Heart right ventricle (tissue), 16 donors: ENCODE measurements at regions not wholly inside any gene's neighbourhood (a gene's known extent, or its start where the extent isn't known, plus 50 kb on each side); places are given as distances from the start of the nearest gene placed in this dataset.

ENCODE experiments used
- ATAC-seq, 8 donors: fragments of 200-7000 bp; cut with Tn5 transposase; one replicate each; pipeline ENCODE4 v1.9.1; 2020; ENCODE audit warnings: mild to moderate bottlenecking in 8 of 8, moderate library complexity in 8 of 8, moderate number of reproducible peaks in 1 of 8
- DNase-seq, 2 donors: peaks; one replicate each; pipeline ENCODE4 v3.0.0-alpha.2; 2020
- H3K27ac ChIP-seq, 10 donors: fragments of 200-600 bp; sonication (generic) in 2 of 10; one replicate each; pipeline versions ENCODE4 v1.5.0 to v1.8.0; 2020 to 2022; ENCODE audit warnings: mild to moderate bottlenecking in 3 of 10
- H3K27me3 ChIP-seq, 7 donors: fragments of 200-600 bp; one replicate each; pipeline ENCODE4 v1.8.0; 2021 to 2022; ENCODE audit warnings: mild to moderate bottlenecking in 2 of 7
- H3K36me3 ChIP-seq, 9 donors: fragments of 200-600 bp; sonication (generic) in 1 of 9; one replicate each; pipeline versions ENCODE4 v1.5.0 to v1.8.0; 2020 to 2022; ENCODE audit warnings: mild to moderate bottlenecking in 2 of 9
- H3K4me1 ChIP-seq, 9 donors: fragments of 200-600 bp; sonication (generic) in 1 of 9; one replicate each; pipeline versions ENCODE4 v1.5.0 to v1.8.0; 2020 to 2022; ENCODE audit warnings: mild to moderate bottlenecking in 4 of 9
- H3K4me3 ChIP-seq, 10 donors: fragments of 200-600 bp; sonication (generic) in 2 of 10; one replicate each; pipeline versions ENCODE4 v1.5.0 to v1.8.0; 2020 to 2022; ENCODE audit warnings: mild to moderate bottlenecking in 7 of 10, moderate library complexity in 2 of 10
- H3K9me3 ChIP-seq, 11 donors: fragments of 200-600 bp in 10 of 11; sonication (generic) in 2 of 11; one replicate each; pipeline versions ENCODE4 v1.5.0 to v1.8.0; 2013 to 2022; ENCODE audit warnings: mild to moderate bottlenecking in 2 of 11, control low read depth in 1 of 11, moderate library complexity in 1 of 11
- WGBS, 2 donors: extraction: QIAGEN DNeasy Blood & Tissue Kit; methylation state at CpG; one replicate each; pipeline ENCODE4 v1.1.7; 2013; ENCODE audit warnings: inconsistent platforms in 1 of 2; 5-methylcytosine and 5-hydroxymethylcytosine counted together
- intact Hi-C, 10 donors: fragments of 100-400 bp; cut with DNase I; formaldehyde crosslinking; loops; one replicate each; pipeline versions ENCODE4 v1.11.1 to v1.14.2; 2022
- TF ChIP-seq, protein P1 (sequence below), 9 donors: fragments of 200-600 bp; sonication (generic) in 2 of 9; IDR thresholded peaks; one replicate each; pipeline versions ENCODE4 v1.5.0 to v1.8.0; 2021 to 2022; ENCODE audit warnings: antibody characterized with exemption in 9 of 9, mild to moderate bottlenecking in 5 of 9, moderate library complexity in 1 of 9
- donor health status: Arrhythmogenic right ventricular cardiomyopathy.
- donor health status: ischemic (EF 13 %, LVEDD 7.1; RV severe dilation, severe dysfunction).
- donor health status: healthy with polysubstance abuse.
- donor health status: DM: no; HTN: yes; CAD: no.
- donor health status: DM: no; HTN: no; CAD: no.
- donor health status: ischemic (EF 25% LVEDD 6.9; RV normal size, moderate dysfunction).
- donor health status: ischemic (EF 25% LVEDD 5.7; RV mildly dilated, moderate dysfunction).
- donor health status: healthy.
- donor health status: DM: yes; HTN: yes; CAD: no.
- donor health status: Ischemic cardiomyopathy.
- donor health status: ischemic (EF 35%, LVEDD 5.7; RV mildly dilated, moderate dysfunction).
- donor health status: nonischemic (EF 11% LVEDD 7.7; RV severe dilation, severe dysfunction).
- donor health status: DM: yes; HTN: yes; CAD: no.
- donor health status: PGD.
- donor health status: ischemic (EF 29% LVEDD 5.4; RV normal size, mild dysfunction).
- donor health status: nonischemic (EF 23%, LVEDD 6.1; RV moderate dilation, normal function).

DNA sequence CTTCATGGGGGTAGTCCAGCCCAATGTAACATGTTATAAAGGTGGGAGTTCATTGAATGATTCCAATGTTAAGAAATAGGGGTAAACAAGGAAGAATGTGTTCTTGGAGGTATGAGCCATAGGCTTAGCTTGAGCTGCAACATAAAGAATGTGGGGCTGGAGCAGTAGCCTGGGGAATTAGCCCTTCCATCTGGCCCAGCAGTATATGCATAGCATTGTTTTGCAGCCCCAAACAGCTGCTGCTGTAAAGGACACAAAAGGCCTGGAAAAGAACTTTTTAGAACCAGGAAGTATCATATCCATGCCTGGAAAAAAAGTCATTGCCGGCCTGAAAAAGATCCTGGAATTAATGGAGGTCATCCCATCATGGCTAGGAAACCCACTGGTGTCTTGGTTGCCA is 55.8 kb upstream of the SMARCA2 start:
- ATAC-seq = no peak
- no peak overlapping the region for H3K27ac ChIP-seq
- no peaks in the 10 kb centered on the region for H3K27me3 ChIP-seq
- DNase-seq = no peak
- no peak overlapping the region for H3K4me3 ChIP-seq
- no peaks in the 10 kb centered on the region for H3K9me3 ChIP-seq
- 54 to 75% methylated on average over 1 of the region's 1 CpG for WGBS, 2 donors
- no peaks in the 10 kb centered on the region for H3K36me3 ChIP-seq
- peaks cover 0 to 22% (median 7%) of the 10 kb centered on the region in 9 donors for H3K4me1 ChIP-seq
- TF ChIP-seq, protein P1, sequence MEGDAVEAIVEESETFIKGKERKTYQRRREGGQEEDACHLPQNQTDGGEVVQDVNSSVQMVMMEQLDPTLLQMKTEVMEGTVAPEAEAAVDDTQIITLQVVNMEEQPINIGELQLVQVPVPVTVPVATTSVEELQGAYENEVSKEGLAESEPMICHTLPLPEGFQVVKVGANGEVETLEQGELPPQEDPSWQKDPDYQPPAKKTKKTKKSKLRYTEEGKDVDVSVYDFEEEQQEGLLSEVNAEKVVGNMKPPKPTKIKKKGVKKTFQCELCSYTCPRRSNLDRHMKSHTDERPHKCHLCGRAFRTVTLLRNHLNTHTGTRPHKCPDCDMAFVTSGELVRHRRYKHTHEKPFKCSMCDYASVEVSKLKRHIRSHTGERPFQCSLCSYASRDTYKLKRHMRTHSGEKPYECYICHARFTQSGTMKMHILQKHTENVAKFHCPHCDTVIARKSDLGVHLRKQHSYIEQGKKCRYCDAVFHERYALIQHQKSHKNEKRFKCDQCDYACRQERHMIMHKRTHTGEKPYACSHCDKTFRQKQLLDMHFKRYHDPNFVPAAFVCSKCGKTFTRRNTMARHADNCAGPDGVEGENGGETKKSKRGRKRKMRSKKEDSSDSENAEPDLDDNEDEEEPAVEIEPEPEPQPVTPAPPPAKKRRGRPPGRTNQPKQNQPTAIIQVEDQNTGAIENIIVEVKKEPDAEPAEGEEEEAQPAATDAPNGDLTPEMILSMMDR (IDR thresholded peaks at IDR 0.05) = no peak
- intact Hi-C loops = no loop called here

GRCh38 chr9:1960342-1961042 is 54.7 kb upstream of the SMARCA2 start:
- Histone ChIP-seq H3K36me3 (no peaks in the 10 kb centered on the region), H3K4me1 (peaks cover 0 to 22% (median 7%) of the 10 kb centered on the region in 9 donors), H3K4me3 (no peak overlapping the region), H3K9me3 (no peaks in the 10 kb centered on the region), H3K27me3 (no peaks in the 10 kb centered on the region), H3K27ac (no peak overlapping the region)
- DNase-seq = no peak
- TF ChIP-seq, protein P1 (IDR thresholded peaks at IDR 0.05) = no peak
- WGBS, 2 donors = 49 to 77% methylated on average over 6 of the region's 6 CpGs
- intact Hi-C loops = no loop called here
- peak in 2 of 8 donors; percentile 56 to 63 for ATAC-seq

GRCh38 chr9:1962122-1962521 is 53.0 kb upstream of the SMARCA2 start:
- TF ChIP-seq, protein P1 (IDR thresholded peaks at IDR 0.05) = no peak
- intact Hi-C loops = no loop called here
- Histone ChIP-seq H3K27me3 (no peaks in the 10 kb centered on the region), H3K27ac (no peak overlapping the region), H3K36me3 (no peaks in the 10 kb centered on the region), H3K4me3 (no peak overlapping the region), H3K4me1 (peaks cover 0 to 22% (median 7%) of the 10 kb centered on the region in 9 donors), H3K9me3 (no peaks in the 10 kb centered on the region)
- DNase-seq (no peak), ATAC-seq (peak in 2 of 8 donors; percentile 18 to 35)
- 48 to 60% methylated on average over 2 of the region's 2 CpGs for WGBS, 2 donors

DNA sequence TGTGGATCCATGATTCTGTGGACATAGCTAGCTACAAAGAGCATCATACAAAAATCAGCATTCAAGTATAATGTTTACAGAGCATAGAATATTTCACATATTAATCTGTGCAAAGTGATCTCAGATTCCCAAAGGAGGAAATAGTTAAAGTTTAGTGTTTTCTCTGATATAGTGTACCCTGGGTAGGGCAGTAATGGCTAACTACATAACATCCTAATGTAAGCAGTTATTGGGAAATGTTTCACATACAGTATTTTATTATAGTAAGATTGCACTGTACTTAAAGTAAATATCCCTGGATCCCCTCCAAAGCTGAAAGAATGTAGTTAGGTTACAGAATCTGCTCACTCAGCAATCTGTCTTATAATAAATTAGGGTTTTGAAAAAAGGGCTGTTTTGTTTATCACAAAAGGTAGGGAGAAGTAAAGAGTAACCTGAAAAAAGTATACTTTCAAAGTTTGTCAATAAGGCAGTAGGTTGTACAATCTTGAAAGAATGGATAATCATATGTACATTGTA is 52.5 kb upstream of the SMARCA2 start:
- TF ChIP-seq, protein P1 (IDR thresholded peaks at IDR 0.05) = no peak
- intact Hi-C loops = no loop called here
- Histone ChIP-seq H3K9me3 (no peaks in the 10 kb centered on the region), H3K27me3 (no peaks in the 10 kb centered on the region), H3K4me1 (peaks cover 0 to 22% (median 7%) of the 10 kb centered on the region in 9 donors), H3K27ac (no peak overlapping the region), H3K4me3 (no peak overlapping the region), H3K36me3 (no peaks in the 10 kb centered on the region)
- DNase-seq (no peak), ATAC-seq (no peak)
